GM18502 (cell line): ENCODE measurements at regions not wholly inside any gene's neighbourhood (a gene's known extent, or its start where the extent isn't known, plus 50 kb on each side); places are given as distances from the start of the nearest gene placed in this dataset.
"Not testable (repeated sequence)": the region's sequence is repeated elsewhere in the genome, so short reads cannot be mapped to it uniquely, and the experiment has no call there.

Source experiments
- ATAC-seq: cut with Tn5 transposase; IDR thresholded peaks from one replicate; pipeline ENCODE4 v1.9.1; 2021; ENCODE audit warnings: mild to moderate bottlenecking; ENCODE audit not compliant: unreplicated experiment, poor library complexity

- ATAC-seq = not testable (repeated sequence)
Observed at GRCh38 chr20:26219546-26219945, 522.9 kb upstream of the ZNF337 start.

GRCh38 chr20:26218301-26218700 is 521.6 kb upstream of the ZNF337 start:
- no peak for ATAC-seq

DNA sequence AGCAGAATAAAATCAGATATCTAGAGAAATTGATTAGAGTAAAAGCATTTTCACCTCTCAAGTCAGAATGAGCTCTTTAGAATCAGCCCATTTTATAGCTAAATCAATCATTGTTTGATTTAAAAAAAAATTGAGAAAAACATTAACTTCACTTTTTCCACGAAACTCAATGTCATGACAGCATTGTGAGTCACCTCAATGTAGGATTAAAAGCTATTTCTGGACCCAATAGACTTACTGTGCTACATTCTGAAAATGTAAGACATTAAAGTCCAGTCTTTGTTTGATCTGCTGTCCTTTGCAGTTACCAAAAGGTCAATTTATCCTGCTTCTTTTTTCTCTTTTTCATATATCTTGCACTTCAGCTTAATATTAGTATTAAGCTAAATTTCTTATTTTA is 519.4 kb upstream of the ZNF337 start:
- ATAC-seq = no peak

- ATAC-seq = no peak
Observed at GRCh38 chr20:26214991-26215390, 518.3 kb upstream of the ZNF337 start.

DNA sequence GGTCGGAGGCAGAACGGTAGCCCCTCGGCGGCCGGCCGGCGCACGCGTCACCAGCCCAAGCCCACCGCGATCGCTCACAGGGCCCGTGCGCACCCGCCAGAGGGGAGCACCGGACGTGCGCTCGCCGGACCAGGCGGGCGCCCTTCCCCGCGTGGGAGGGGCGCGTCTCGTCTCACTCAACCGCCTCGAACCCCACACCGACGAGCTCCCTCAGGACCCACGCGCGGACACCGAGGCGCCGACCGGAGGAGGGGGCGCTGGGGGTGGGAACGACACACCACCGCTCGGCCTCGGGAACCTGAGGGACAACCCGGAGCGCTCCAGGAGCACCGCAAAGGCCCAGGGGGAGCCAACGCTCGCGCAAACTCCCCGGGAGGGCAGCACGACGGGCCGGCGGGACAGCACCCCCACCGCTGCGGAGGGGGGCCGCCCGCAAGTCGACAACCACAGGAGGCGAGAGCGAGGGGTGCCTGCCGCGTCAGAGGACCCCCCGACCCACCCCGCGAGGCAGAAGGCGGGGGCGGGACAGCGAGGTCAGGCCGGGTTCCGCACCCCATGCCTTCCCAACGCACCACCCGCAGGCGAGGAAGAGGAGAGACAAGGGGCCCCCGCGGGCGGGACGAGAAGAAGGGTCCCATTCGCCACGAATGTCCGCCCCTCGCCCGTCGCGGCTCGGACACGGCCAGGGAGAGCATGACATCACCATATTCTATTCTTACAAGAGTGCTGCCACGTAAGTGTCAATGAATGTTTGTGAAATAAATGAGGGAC is 512.7 kb upstream of the ZNF337 start:
- no peak for ATAC-seq

GRCh38 chr20:26208296-26209091 is 511.8 kb upstream of the ZNF337 start:
- ATAC-seq = no peak

DNA sequence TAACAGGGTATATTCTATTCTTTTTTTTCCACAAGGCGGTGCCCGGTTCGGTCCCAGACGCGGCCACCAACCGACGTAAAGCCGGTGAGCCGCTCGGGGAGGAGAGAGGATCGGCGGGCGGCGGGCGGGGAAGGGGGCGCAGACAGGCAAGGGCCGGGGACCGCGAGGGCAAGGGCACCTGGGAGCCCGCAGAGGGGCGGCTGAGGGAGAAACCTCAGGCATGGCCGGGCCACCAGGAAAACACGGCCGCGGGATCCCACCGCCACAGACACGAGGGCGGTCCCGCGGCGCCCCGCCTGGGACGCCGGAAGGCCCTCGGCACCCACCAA is 511.3 kb upstream of the ZNF337 start:
- ATAC-seq = not testable (repeated sequence)

DNA sequence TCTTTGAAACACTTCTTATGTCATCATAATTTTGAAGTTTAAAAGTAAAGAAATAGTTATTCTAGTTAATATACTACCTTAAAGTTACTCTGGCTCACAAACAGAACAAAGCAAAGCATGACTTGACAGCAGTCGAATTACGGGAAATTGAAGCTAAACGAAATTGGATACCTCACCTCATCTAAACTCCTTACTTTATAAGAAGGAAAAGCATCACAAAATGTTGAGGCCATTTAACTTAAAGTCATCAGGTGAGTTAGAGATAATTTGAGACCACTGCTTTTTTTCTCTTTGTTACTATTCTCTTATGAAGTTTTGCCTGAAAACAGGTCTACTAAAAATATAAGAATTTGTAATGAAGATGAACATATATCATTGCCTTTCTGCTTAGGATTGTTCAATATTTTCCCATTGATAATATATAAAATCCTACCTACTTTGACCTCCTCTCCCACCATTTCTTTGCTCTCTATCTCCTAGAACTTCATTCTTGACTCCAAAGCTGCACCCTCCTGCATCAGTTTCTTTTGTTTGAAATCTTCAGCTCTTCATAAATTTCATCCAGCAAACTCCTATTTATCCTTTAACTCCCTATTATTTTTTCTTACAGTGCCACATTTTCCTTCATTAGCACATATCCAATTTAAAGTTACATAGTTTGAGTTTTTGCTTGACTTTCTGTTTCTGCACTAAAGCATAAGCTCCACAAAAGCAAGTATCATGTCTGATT is 510.7 kb upstream of the ZNF337 start:
- no peak for ATAC-seq

DNA sequence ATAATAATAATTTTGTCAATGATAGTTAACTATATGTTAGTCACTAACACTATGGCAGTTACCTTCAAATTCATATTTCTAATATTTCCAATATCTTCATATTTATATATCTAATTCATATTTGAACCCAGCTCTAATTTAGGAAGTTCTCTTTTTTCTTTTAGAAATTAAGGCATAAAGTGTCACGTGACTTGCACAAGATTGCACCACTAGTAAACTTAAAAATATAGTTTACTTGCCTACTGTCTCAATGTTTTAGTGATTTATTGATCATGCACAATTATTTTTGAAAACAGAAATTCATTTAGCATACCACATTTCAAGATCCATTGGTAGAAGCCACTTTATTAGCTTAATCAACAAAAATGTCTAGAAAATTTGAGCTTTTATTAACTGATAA is 508.7 kb upstream of the ZNF337 start:
- no peak for ATAC-seq

- not testable (repeated sequence) for ATAC-seq
Observed at GRCh38 chr20:26201026-26201425, 504.4 kb upstream of the ZNF337 start.

DNA sequence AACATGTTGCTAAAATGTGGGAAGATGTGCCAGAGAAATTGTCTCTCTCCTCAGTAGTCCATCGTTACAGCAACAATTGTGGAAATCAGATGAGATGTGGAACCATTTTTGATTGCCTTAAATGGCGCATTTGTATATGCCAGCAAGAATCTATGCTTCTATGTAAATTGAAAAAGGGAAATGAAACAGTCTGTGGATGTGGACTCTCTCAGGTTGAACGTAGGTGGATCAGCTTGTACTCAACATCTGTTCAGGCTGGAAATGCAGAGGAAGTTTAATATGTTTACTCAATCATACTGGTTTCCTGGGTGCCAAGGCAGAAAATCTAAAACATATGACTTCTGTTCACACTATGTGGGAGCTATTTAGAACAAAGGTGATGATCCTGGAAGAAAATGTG is 490.7 kb upstream of the ZNF337 start:
- not testable (repeated sequence) for ATAC-seq

DNA sequence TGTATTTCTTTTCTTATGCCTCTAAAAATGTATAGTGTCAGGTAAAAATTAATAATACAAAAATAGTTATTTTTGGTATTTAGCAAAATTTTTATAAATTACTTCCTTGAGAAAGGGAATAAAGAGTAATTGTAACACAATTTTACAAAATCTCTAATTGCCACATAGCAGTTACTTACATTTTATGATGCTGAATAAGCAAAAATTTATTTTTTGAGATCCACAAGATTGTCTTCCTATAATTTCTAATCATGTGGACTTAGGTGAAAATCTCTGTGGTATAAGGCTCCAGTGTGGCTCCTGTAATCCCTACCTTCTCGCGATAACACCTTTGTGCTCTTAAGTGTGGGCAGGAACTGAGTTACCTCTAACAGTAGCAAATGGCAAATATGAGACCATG is 487.1 kb upstream of the ZNF337 start:
- not testable (repeated sequence) for ATAC-seq

- not testable (repeated sequence) for ATAC-seq
Observed at GRCh38 chr20:26181364-26181763, 484.7 kb upstream of the ZNF337 start.

DNA sequence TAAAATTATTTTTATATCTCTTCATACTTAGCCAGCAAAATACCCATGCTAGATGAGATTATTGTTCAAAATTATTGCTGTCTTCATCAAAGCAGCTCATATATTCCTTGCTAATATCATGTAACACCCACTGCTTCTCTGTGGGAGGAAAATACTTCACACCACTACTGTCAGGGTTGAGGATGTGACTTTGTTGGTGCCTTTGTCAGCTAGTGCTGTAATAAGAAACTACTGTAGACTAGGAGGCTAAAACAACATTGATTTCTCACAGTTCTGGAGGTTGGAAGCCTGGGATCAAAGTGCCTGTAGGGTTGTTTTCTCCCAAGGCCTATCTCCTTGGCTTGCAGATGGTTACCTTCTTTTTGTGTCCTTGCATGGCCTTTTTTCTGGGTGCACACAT is 475.2 kb upstream of the ZNF337 start:
- not testable (repeated sequence) for ATAC-seq

- no peak for ATAC-seq
Observed at GRCh38 chr20:26169506-26169905, 472.9 kb upstream of the ZNF337 start.

- no peak for ATAC-seq
Observed at GRCh38 chr20:26167499-26167898, 470.8 kb upstream of the ZNF337 start.

DNA sequence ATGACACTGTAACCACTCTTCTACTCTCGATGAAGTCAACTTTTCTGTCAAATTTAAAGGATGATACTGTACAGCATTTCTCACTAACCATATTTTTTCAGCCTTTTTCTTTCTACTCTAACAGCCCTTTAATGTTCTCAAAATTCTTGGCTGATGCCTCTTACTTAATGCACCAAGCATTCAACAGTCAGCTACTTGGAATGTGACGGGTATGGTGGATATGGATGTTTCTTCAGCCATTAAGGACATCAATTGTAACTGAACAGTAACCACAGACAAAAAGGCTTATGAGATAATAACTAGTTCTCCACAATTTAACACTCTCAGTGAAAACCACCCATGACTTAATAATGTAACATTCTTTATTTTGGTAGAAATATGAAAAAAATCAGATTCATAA is 467.2 kb upstream of the ZNF337 start:
- no peak for ATAC-seq

DNA sequence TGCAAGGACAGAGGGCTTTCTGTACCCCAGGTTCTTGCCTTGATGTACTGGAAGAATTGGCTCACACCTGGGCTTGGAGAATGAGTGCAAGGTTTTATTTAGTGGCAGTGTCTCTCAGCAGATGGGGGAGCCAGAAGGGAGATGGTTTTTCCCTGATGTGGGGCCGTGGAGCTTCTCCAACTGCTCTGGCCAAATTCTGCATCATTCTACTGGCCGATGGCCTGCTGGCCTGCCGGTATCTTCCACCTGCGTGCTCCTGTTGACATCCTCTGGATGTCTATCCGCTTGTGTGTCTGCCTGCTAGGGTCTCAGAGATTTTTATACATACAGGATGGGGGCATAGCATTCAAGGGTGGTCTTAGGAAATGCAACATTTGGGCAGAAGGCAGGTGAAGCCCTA is 466.5 kb upstream of the ZNF337 start:
- ATAC-seq = not testable (repeated sequence)

- not testable (repeated sequence) for ATAC-seq
Observed at GRCh38 chr20:26161741-26162140, 465.1 kb upstream of the ZNF337 start.

DNA sequence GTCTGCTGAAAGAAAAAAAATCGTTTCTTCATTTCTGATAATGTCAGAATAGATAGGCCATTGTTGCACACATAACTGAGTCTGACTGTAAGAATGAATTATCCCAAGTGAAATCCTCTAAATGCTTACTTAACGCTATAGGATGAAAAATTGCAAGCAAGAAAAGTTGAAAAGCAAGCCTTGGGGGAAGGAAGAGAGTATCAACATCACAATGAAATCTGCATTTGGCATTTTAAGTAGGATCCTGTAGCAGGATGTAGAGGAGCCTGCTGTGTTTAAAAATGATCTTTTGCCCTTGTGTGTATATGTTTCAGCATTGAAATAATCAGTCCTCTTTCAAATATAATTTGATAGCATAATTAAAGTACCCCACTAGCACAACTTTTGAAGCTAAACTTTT is 464.3 kb upstream of the ZNF337 start:
- ATAC-seq = not testable (repeated sequence)

DNA sequence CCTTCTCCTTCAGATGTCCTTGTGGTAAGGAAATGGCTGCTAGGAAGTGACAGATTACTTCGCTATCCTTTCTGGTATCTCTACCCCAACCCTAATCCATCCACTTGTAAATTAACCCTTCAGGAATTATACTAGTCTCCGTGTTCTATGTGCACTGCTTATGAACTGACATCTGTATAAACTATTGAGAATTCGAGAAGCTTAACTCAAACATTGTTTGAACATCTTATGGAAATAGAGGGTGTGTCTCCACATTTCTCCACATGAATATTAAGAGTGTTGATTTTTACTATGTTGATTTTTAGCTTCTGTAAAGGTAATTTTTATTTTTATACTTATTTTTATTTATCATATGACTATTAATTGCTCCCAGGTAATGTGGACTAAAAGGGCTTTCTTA is 457.6 kb upstream of the ZNF337 start:
- no peak for ATAC-seq
